GM18505 (cell line): ENCODE measurements at regions not wholly inside any gene's neighbourhood (a gene's known extent, or its start where the extent isn't known, plus 50 kb on each side); places are given as distances from the start of the nearest gene placed in this dataset.

Source experiments
- ATAC-seq: cut with Tn5 transposase; IDR thresholded peaks from one replicate; pipeline ENCODE4 v1.9.1; 2021; ENCODE audit not compliant: unreplicated experiment
- POLR2A ChIP-seq: IDR thresholded peaks from 4 replicates; pipeline ENCODE4 v1.6.1; 2011; ENCODE audit warnings: borderline replicate concordance; ENCODE audit not compliant: insufficient read depth, insufficient read length; ENCODE audit errors: extremely low read depth

DNA sequence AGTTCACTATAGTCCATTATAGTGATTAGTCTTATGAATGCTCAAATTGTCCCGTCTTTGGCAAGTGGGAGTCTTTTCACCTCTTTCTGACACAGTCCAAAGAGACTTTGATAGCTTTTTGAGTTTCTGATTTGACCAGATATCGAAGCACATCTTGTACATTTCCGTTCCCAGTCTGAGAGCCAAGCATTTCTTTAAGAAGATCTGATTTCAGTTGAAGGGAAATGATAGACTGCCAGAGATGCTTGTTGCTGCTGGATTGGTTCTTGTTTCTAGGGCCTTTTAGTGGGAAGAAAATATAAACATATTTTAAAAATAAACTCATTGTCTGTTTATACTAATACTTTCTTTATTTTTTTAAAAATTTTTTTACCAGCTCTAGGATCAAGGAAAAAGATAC lies 54.1 kb upstream of the IER3 start:
- no peak for TF ChIP-seq POLR2A
- no peak for ATAC-seq

DNA sequence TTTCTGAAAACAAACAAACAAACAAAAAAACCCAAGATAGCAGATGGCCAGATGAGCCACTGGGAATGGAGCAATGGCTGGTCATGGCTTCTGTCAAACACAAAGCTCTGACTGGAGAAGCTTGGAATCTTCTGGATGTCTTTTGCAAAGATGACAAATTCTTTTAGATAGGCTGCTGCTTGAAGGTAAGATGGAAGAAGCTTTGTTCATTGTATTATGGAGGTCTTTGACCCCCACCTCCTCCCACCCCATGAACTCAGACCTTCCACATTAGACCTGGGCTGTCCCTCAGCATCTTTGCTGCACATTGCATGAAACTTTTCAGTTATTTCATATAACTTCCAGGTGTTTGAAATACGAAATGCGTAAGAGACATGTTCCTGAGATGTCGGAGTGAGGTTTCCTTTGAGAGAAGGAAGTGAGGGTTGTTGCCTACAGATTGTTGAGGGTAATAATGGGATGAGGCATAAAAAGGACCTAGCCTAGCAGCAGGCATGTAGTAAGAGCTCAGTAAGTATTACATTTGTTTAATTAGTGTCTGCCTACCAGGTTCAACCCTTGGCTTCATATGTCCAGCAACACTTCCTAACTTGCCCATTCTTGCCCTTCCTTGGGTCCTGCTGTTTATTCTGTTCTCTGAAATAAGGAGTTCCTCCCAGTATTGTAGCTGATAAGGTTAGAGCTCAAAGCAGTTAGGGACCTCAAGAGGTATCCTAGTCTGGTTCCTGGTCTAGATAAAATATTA lies 51.4 kb upstream of the IER3 start:
- no peak for TF ChIP-seq POLR2A
- no peak for ATAC-seq
